ENCODE measurements at regions not wholly inside any gene's neighbourhood (a gene's known extent, or its start where the extent isn't known, plus 50 kb on each side); places are given as distances from the start of the nearest gene placed in this dataset.
"Not testable (repeated sequence)": the region's sequence is repeated elsewhere in the genome, so short reads cannot be mapped to it uniquely, and the experiment has no call there.

- DNase-seq (ENCODE audit: low spot score in 2 of 2, unreplicated experiment in 2 of 2): peak; percentile 41 to 72
- peak overlapping the region; percentile 83 for H3K27ac Mint-ChIP-seq
- H3K4me3 Mint-ChIP-seq: peak overlapping the region; percentile 15
Observed at GRCh38 chrX:41009850-41010846, 75.1 kb upstream of the USP9X start.

GRCh38 chrX:41014776-41015360 is 70.4 kb upstream of the USP9X start:
- Mint-ChIP-seq H3K9me3 (peaks cover 15% of the 10 kb centered on the region), H3K36me3 (no peaks in the 10 kb centered on the region), H3K27me3 (ENCODE audit: low read depth) (no peaks in the 10 kb centered on the region), H3K4me3 (no peak overlapping the region), H3K4me1 (peaks cover 24% of the 10 kb centered on the region), H3K27ac (no peak overlapping the region)
- DNase-seq (ENCODE audit: low spot score in 2 of 2, unreplicated experiment in 2 of 2): no peak
- TF ChIP-seq CTCF (IDR thresholded peaks at IDR 0.05; ENCODE audit: unreplicated experiment): no peak

More at GRCh38 chrX:41009850-41010846, 75.1 kb upstream of the USP9X start:
- Mint-ChIP-seq H3K4me1 (peaks cover 23% of the 10 kb centered on the region), H3K36me3 (no peaks in the 10 kb centered on the region), H3K27me3 (ENCODE audit: low read depth) (peaks cover 3% of the 10 kb centered on the region), H3K9me3 (peaks cover 15% of the 10 kb centered on the region)
- TF ChIP-seq CTCF (IDR thresholded peaks at IDR 0.05; ENCODE audit: unreplicated experiment): no peak

- H3K9me3 Mint-ChIP-seq; H3K27ac Mint-ChIP-seq; H3K4me1 Mint-ChIP-seq; DNase-seq (ENCODE audit: low spot score in 2 of 2, unreplicated experiment in 2 of 2); H3K36me3 Mint-ChIP-seq; H3K4me3 Mint-ChIP-seq; H3K27me3 Mint-ChIP-seq (ENCODE audit: low read depth): not testable (repeated sequence)
Observed at GRCh38 chrX:41017785-41018184, 67.5 kb upstream of the USP9X start.

GRCh38 chrX:41018391-41019040 is 66.7 kb upstream of the USP9X start:
- not testable (repeated sequence) for H3K4me1 Mint-ChIP-seq; H3K9me3 Mint-ChIP-seq; H3K36me3 Mint-ChIP-seq; DNase-seq (ENCODE audit: low spot score in 2 of 2, unreplicated experiment in 2 of 2); H3K4me3 Mint-ChIP-seq; H3K27me3 Mint-ChIP-seq (ENCODE audit: low read depth)
- H3K27ac Mint-ChIP-seq: peak overlapping the region; percentile 24

- DNase-seq (ENCODE audit: low spot score in 2 of 2, unreplicated experiment in 2 of 2): no peak
- Mint-ChIP-seq H3K4me1 (peaks cover 2% of the 10 kb centered on the region), H3K27me3 (ENCODE audit: low read depth) (no peaks in the 10 kb centered on the region), H3K36me3 (no peaks in the 10 kb centered on the region), H3K4me3 (no peak overlapping the region), H3K9me3 (peaks cover 10% of the 10 kb centered on the region), H3K27ac (peak overlapping the region; percentile 24)
- TF ChIP-seq CTCF (IDR thresholded peaks at IDR 0.05; ENCODE audit: unreplicated experiment): no peak
Observed at GRCh38 chrX:41019041-41019392, 66.2 kb upstream of the USP9X start.

- Mint-ChIP-seq H3K4me3 (no peak overlapping the region), H3K27me3 (ENCODE audit: low read depth) (no peaks in the 10 kb centered on the region), H3K36me3 (no peaks in the 10 kb centered on the region), H3K4me1 (peaks cover 20% of the 10 kb centered on the region), H3K27ac (no peak overlapping the region), H3K9me3 (peaks cover 8% of the 10 kb centered on the region)
- TF ChIP-seq CTCF (IDR thresholded peaks at IDR 0.05; ENCODE audit: unreplicated experiment): no peak
- no peak for DNase-seq (ENCODE audit: low spot score in 2 of 2, unreplicated experiment in 2 of 2)
Observed at GRCh38 chrX:41022566-41022965, 62.7 kb upstream of the USP9X start.

Measured in mesothelial cell of epicardium (in vitro differentiated cells).